ENCODE measurements at regions not wholly inside any gene's neighbourhood (a gene's known extent, or its start where the extent isn't known, plus 50 kb on each side); places are given as distances from the start of the nearest gene placed in this dataset.

GRCh38 chr4:79181190-79181589, 144.7 kb downstream of the NAA11 start:
- Histone ChIP-seq H3K9me3 (ENCODE audit: low read depth, low read length) (no peaks in the 10 kb centered on the region), H3K9ac (ENCODE audit: insufficient read length) (no peak overlapping the region), H3K27ac (no peak overlapping the region), H3K4me3 (no peak overlapping the region), H3K36me3 (ENCODE audit: insufficient read depth, low read length) (no peaks in the 10 kb centered on the region)
- DNase-seq (ENCODE audit: low read depth, low spot score), result no peak
- TF ChIP-seq FOXP2 (optimal IDR thresholded peaks at IDR 0.05; ENCODE audit: control extremely low read depth, extremely low read length, insufficient read depth) (no peak), POLR2AphosphoS5 (IDR thresholded peaks at IDR 0.05; ENCODE audit: borderline replicate concordance, low read depth, low read length) (no peak), EZH2 (IDR thresholded peaks at IDR 0.05) (no peak)

DNA sequence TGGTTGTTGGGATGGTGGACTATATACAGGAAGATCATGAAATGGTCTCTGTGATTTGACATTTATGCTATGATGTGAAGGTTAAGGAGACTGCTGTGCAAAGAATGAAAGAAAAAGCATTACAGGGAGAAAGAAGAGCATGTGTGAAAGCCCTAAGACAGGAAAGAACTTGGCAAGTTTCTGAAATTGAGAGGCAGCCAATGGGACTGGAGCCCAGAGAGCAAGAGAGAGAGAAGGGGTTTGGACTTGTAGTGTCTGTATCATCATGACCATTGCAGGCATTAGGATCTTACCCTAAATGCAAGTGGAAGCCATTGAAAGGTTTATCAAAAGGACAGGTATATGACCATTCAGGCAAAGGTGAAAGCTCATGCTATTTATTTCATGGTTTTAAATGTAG, 147.1 kb downstream of the NAA11 start:
- TF ChIP-seq POLR2AphosphoS5 (IDR thresholded peaks at IDR 0.05; ENCODE audit: borderline replicate concordance, low read depth, low read length), result no peak
- Histone ChIP-seq H3K9ac (ENCODE audit: insufficient read length) (no peak overlapping the region), H3K4me3 (no peak overlapping the region), H3K36me3 (ENCODE audit: insufficient read depth, low read length) (no peaks in the 10 kb centered on the region), H3K9me3 (ENCODE audit: low read depth, low read length) (no peaks in the 10 kb centered on the region), H3K27ac (no peak overlapping the region)
- DNase-seq (ENCODE audit: low read depth, low spot score), result no peak

DNA sequence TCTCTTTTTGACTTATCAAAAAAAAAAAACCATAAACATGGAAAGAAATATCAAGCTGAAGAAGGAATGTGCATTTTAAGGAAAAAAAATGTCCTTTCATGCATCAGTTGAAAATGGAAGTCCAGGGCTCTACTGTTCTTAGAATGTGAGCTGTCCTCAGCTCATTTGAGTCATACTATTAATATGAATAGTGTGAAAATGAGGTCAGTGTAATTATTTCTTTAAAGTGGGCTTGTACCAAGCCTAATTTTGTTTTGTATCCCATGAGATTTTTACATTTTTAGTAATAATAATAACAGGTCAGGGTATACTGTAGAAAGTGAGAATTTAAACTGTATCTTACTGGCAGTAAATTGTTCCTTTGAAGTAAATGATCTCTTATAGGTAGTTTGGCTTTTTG, 148.5 kb downstream of the NAA11 start:
- no peak for TF ChIP-seq EZH2 (IDR thresholded peaks at IDR 0.05)
- no peak for TF ChIP-seq FOXP2 (optimal IDR thresholded peaks at IDR 0.05; ENCODE audit: control extremely low read depth, extremely low read length, insufficient read depth)
- TF ChIP-seq POLR2AphosphoS5 (IDR thresholded peaks at IDR 0.05; ENCODE audit: borderline replicate concordance, low read depth, low read length), result no peak
- H3K36me3 ChIP-seq (ENCODE audit: insufficient read depth, low read length), result no peaks in the 10 kb centered on the region
- no peak overlapping the region for H3K4me3 ChIP-seq
- DNase-seq (ENCODE audit: low read depth, low spot score), result no peak
- H3K9me3 ChIP-seq (ENCODE audit: low read depth, low read length), result no peaks in the 10 kb centered on the region
- no peak overlapping the region for H3K9ac ChIP-seq (ENCODE audit: insufficient read length)
- no peak overlapping the region for H3K27ac ChIP-seq

DNA sequence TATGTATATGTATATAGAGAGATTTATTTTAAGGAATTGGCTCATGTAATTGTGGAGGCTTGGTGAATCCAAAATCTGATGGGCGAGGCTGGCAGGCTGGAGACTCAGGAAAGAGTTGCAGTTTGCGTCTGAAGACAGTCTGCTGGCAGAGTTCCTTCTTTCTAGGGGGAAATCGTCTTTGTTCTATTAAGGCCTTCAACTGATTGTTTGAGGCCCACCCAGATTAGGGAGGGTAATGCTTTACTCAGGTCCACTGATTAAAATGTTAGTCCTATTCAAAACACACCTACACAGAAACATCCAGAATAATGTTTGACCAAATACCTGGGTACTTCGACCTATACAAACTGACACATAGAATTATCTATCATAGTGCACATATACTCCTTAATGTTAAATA, 149.5 kb downstream of the NAA11 start:
- no peak overlapping the region for H3K9ac ChIP-seq (ENCODE audit: insufficient read length)
- TF ChIP-seq POLR2AphosphoS5 (IDR thresholded peaks at IDR 0.05; ENCODE audit: borderline replicate concordance, low read depth, low read length) (no peak), FOXP2 (optimal IDR thresholded peaks at IDR 0.05; ENCODE audit: control extremely low read depth, extremely low read length, insufficient read depth) (no peak), EZH2 (IDR thresholded peaks at IDR 0.05) (no peak)
- DNase-seq (ENCODE audit: low read depth, low spot score), result no peak
- H3K9me3 ChIP-seq (ENCODE audit: low read depth, low read length), result no peaks in the 10 kb centered on the region
- no peak overlapping the region for H3K4me3 ChIP-seq
- H3K27ac ChIP-seq, result no peak overlapping the region
- H3K36me3 ChIP-seq (ENCODE audit: insufficient read depth, low read length), result no peaks in the 10 kb centered on the region

- Histone ChIP-seq H3K9ac (ENCODE audit: insufficient read length) (no peak overlapping the region), H3K4me3 (no peak overlapping the region), H3K9me3 (ENCODE audit: low read depth, low read length) (no peaks in the 10 kb centered on the region), H3K36me3 (ENCODE audit: insufficient read depth, low read length) (no peaks in the 10 kb centered on the region), H3K27ac (no peak overlapping the region)
- TF ChIP-seq POLR2AphosphoS5 (IDR thresholded peaks at IDR 0.05; ENCODE audit: borderline replicate concordance, low read depth, low read length), result no peak
- TF ChIP-seq EZH2 (IDR thresholded peaks at IDR 0.05), result no peak
- no peak for TF ChIP-seq FOXP2 (optimal IDR thresholded peaks at IDR 0.05; ENCODE audit: control extremely low read depth, extremely low read length, insufficient read depth)
- no peak for DNase-seq (ENCODE audit: low read depth, low spot score)
Observed at GRCh38 chr4:79175716-79176115, 150.1 kb downstream of the NAA11 start.

GRCh38 chr4:79174490-79175252, 151.2 kb downstream of the NAA11 start:
- H3K27ac ChIP-seq, result no peak overlapping the region
- no peaks in the 10 kb centered on the region for H3K9me3 ChIP-seq (ENCODE audit: low read depth, low read length)
- no peak for TF ChIP-seq FOXP2 (optimal IDR thresholded peaks at IDR 0.05; ENCODE audit: control extremely low read depth, extremely low read length, insufficient read depth)
- TF ChIP-seq EZH2 (IDR thresholded peaks at IDR 0.05), result no peak
- no peak for TF ChIP-seq POLR2AphosphoS5 (IDR thresholded peaks at IDR 0.05; ENCODE audit: borderline replicate concordance, low read depth, low read length)
- H3K4me3 ChIP-seq, result no peak overlapping the region
- H3K9ac ChIP-seq (ENCODE audit: insufficient read length), result no peak overlapping the region
- no peak for DNase-seq (ENCODE audit: low read depth, low spot score)
- H3K36me3 ChIP-seq (ENCODE audit: insufficient read depth, low read length), result no peaks in the 10 kb centered on the region

- H3K27ac ChIP-seq, result no peak overlapping the region
- DNase-seq (ENCODE audit: low read depth, low spot score), result no peak
Observed at GRCh38 chr4:79173186-79173585, 152.7 kb downstream of the NAA11 start.

DNA sequence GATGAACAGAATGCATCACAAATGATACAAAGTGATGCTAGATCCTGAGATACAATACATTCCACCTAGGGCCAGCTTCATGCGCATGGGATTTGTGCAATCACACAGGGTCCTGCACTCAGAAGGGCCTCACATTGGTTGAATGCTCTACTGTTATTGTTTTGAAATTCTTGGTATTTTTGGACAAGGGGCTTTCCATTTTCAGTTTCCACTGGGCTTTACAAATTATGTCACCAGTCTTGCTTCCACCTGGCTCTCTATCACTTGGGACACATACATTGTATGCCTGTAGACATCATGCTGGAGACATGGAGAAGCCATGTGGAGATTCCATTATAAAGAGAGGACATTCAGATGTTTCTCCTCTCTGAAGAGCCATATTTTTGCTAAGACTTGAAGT, 155.8 kb downstream of the NAA11 start:
- H3K27ac ChIP-seq, result no peak overlapping the region
- no peak overlapping the region for H3K9ac ChIP-seq (ENCODE audit: insufficient read length)
- H3K4me3 ChIP-seq, result no peak overlapping the region
- no peaks in the 10 kb centered on the region for H3K9me3 ChIP-seq (ENCODE audit: low read depth, low read length)
- DNase-seq (ENCODE audit: low read depth, low spot score), result no peak
- TF ChIP-seq POLR2AphosphoS5 (IDR thresholded peaks at IDR 0.05; ENCODE audit: borderline replicate concordance, low read depth, low read length) (no peak), EZH2 (IDR thresholded peaks at IDR 0.05) (no peak), FOXP2 (optimal IDR thresholded peaks at IDR 0.05; ENCODE audit: control extremely low read depth, extremely low read length, insufficient read depth) (no peak)
- no peaks in the 10 kb centered on the region for H3K36me3 ChIP-seq (ENCODE audit: insufficient read depth, low read length)

More at GRCh38 chr4:79173186-79173585, 152.7 kb downstream of the NAA11 start:
- Histone ChIP-seq H3K9me3 (ENCODE audit: low read depth, low read length) (no peaks in the 10 kb centered on the region), H3K4me3 (no peak overlapping the region), H3K36me3 (ENCODE audit: insufficient read depth, low read length) (no peaks in the 10 kb centered on the region), H3K9ac (ENCODE audit: insufficient read length) (no peak overlapping the region)
- TF ChIP-seq EZH2 (IDR thresholded peaks at IDR 0.05), result no peak
- TF ChIP-seq POLR2AphosphoS5 (IDR thresholded peaks at IDR 0.05; ENCODE audit: borderline replicate concordance, low read depth, low read length), result no peak
- TF ChIP-seq FOXP2 (optimal IDR thresholded peaks at IDR 0.05; ENCODE audit: control extremely low read depth, extremely low read length, insufficient read depth), result no peak

All from SK-N-MC (cell line).